Amniotic epithelial cell (primary cell): ENCODE measurements at regions not wholly inside any gene's neighbourhood (a gene's known extent, or its start where the extent isn't known, plus 50 kb on each side); places are given as distances from the start of the nearest gene placed in this dataset.

Source experiments
- DNase-seq: peaks from one replicate; pipeline ENCODE4 v3.0.0-alpha.2; 2010; ENCODE audit warnings: low read depth

- DNase-seq: no peak
Observed at GRCh38 chr1:50292276-50292675, 131.0 kb downstream of the DMRTA2 start.

GRCh38 chr1:50289495-50289894, 133.7 kb downstream of the DMRTA2 start:
- DNase-seq: no peak

- no peak for DNase-seq
Observed at GRCh38 chr1:50285994-50286393, 137.2 kb downstream of the DMRTA2 start.

GRCh38 chr1:50279622-50280330, 143.5 kb downstream of the DMRTA2 start:
- no peak for DNase-seq

GRCh38 chr1:50278961-50279360, 144.3 kb downstream of the DMRTA2 start:
- DNase-seq: no peak

- DNase-seq: no peak
Observed at GRCh38 chr1:50278410-50278809, 144.8 kb downstream of the DMRTA2 start.

- no peak for DNase-seq
Observed at GRCh38 chr1:50275566-50275965, 147.7 kb downstream of the DMRTA2 start.

- DNase-seq: no peak
Observed at GRCh38 chr1:50272912-50273311, 150.3 kb downstream of the DMRTA2 start.

GRCh38 chr1:50271968-50272578, 151.2 kb downstream of the DMRTA2 start:
- no peak for DNase-seq

- DNase-seq: no peak
Observed at GRCh38 chr1:50271337-50271736, 151.9 kb downstream of the DMRTA2 start.

- no peak for DNase-seq
Observed at GRCh38 chr1:50270926-50271325, 152.3 kb downstream of the DMRTA2 start.

- DNase-seq: no peak
Observed at GRCh38 chr1:50268049-50268448, 155.2 kb downstream of the DMRTA2 start.

- DNase-seq: no peak
Observed at GRCh38 chr1:50266509-50266908, 156.7 kb downstream of the DMRTA2 start.

GRCh38 chr1:50265790-50266314, 157.1 kb downstream of the ELAVL4 start:
- DNase-seq: no peak

GRCh38 chr1:50264590-50264989, 155.9 kb downstream of the ELAVL4 start:
- DNase-seq: no peak

GRCh38 chr1:50262436-50262835, 153.7 kb downstream of the ELAVL4 start:
- DNase-seq: no peak

- no peak for DNase-seq
Observed at GRCh38 chr1:50261951-50262350, 153.2 kb downstream of the ELAVL4 start.

GRCh38 chr1:50257940-50258685, 149.4 kb downstream of the ELAVL4 start:
- DNase-seq: no peak

- no peak for DNase-seq
Observed at GRCh38 chr1:50257029-50257428, 148.3 kb downstream of the ELAVL4 start.
